Prostate gland (tissue), 2 donors: ENCODE measurements at regions not wholly inside any gene's neighbourhood (a gene's known extent, or its start where the extent isn't known, plus 50 kb on each side); places are given as distances from the start of the nearest gene placed in this dataset.
"Not testable (repeated sequence)": the region's sequence is repeated elsewhere in the genome, so short reads cannot be mapped to it uniquely, and the experiment has no call there.

Experiments used
- CTCF ChIP-seq, 4 experiments: fragments of 200-600 bp in 2 of 4; fragments of 450-650 bp in 2 of 4; sonication (generic) in 2 of 4; IDR thresholded peaks; 1 replicate in 3 of 4; 2 replicates in 1 of 4; pipeline ENCODE4 v1.5.1; 2016 to 2019; ENCODE audit warnings: antibody characterized with exemption in 4 of 4, mild to moderate bottlenecking in 2 of 4, moderate library complexity in 2 of 4
- POLR2A ChIP-seq: fragments of 450-650 bp; IDR thresholded peaks from one replicate; pipeline ENCODE4 v1.6.1; 2016; ENCODE audit warnings: antibody characterized with exemption, mild to moderate bottlenecking
- POLR2AphosphoS5 ChIP-seq: sonication (generic); formaldehyde crosslinking; IDR thresholded peaks from one replicate; pipeline ENCODE4 v1.6.1; 2017; ENCODE audit warnings: antibody characterized with exemption

- not testable (repeated sequence) for TF ChIP-seq POLR2A; CTCF (IDR thresholded peaks at IDR 0.05); POLR2AphosphoS5
Measured at GRCh38 chr12:9450127-9450567, 157.6 kb downstream of the KLRB1 start.
